T-helper 2 cell (primary cell): ENCODE measurements at regions not wholly inside any gene's neighbourhood (a gene's known extent, or its start where the extent isn't known, plus 50 kb on each side); places are given as distances from the start of the nearest gene placed in this dataset.

Source experiments
- DNase-seq, 5 experiments: peaks; one replicate each; pipeline versions ENCODE4 v3.0.0 to v3.0.0-alpha.2; 2012 to 2022

- peak in 1 of 5 experiments; percentile 87 for DNase-seq
Measured at GRCh38 chr6:165744555-165745228, 81.7 kb upstream of the PDE10A start.

DNA sequence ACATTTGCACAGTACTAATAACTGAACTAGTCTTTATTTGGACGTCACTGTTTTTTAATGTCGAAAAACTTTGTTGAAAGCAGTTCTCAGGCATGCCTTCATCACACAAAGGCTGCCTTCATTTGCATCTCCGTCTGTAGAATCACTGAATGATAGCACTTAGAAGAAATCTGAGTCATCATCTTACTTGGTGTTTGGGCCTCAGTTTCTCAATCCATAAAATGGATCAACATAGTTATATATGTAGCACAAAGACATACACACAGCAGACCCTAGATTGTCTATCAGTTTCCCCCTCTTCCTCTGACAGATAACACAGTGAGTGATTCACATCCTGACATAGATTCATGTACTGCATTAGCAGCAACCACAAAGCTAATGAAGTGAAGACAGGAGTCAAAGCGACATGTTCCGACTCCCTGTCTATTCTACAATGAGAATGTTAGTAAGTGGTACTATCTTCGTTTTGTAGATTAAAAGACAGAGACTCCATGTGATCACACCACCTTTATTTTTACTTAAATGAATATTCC lies 80.4 kb upstream of the PDE10A start:
- DNase-seq: peak in 1 of 5 experiments; percentile 8

DNA sequence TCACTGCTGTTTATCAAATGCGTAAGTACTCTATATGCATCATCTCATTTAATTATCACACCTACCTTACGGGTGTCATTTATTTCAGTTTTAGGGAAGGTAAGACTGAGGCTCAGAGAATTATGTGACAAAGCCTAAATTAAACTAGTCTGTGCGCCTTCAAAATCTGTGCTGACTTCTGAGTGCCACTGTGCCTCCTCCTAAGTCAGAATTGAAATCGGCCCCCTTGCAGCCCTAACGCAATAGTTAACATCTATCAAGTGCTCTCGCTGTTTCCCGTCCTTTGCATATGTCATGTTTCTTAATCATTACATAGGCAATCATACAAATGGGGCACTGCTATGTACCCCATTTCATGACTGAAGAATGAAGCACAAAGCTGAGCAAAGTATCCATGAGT lies 79.0 kb upstream of the PDE10A start:
- DNase-seq: no peak

DNA sequence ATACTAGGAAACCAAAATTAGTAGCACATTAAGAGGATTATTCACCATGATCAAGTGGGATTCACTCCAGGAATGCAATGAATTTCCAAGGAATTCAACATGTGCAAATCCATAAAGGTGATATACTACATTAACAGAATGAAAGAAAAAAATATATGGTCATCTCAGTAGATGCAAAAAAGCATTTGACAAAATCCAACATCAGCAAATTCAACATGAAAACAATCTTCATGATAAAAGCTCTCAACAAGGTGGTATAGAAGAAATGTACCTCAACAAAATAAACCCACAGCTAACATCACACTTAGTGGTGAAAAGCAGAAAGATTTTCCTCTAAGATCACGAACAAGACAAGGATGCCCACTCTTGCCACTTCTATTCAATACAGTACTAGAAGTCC lies 74.4 kb upstream of the PDE10A start:
- DNase-seq: no peak

- no peak for DNase-seq
Measured at GRCh38 chr6:165735065-165735464, 72.0 kb upstream of the PDE10A start.

DNA sequence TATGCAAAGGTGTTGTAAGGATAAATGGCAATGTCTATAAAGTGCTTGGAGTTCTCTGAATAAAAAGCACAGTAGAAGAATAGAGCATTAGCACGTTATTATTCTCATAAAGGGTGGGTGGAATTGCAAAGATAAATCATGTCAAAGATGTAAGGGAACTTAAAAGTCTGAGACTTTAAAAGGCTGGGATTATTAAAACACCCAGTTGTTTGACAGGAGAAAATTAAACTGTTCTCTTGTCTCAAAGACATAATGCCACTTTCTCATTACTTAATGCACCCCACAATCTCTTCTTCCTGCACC lies 70.4 kb upstream of the PDE10A start:
- DNase-seq: no peak

- peak in 1 of 5 experiments; percentile 33 for DNase-seq
Measured at GRCh38 chr6:165732696-165733488, 69.9 kb upstream of the PDE10A start.

- DNase-seq: peak in 1 of 5 experiments; percentile 21
Measured at GRCh38 chr6:165729307-165729936, 66.4 kb upstream of the PDE10A start.

- DNase-seq: no peak
Measured at GRCh38 chr6:165728216-165728615, 65.2 kb upstream of the PDE10A start.

- no peak for DNase-seq
Measured at GRCh38 chr6:165726965-165727381, 63.9 kb upstream of the PDE10A start.

- no peak for DNase-seq
Measured at GRCh38 chr6:165726290-165726875, 63.3 kb upstream of the PDE10A start.

GRCh38 chr6:165725201-165725600 lies 62.2 kb upstream of the PDE10A start:
- no peak for DNase-seq

DNA sequence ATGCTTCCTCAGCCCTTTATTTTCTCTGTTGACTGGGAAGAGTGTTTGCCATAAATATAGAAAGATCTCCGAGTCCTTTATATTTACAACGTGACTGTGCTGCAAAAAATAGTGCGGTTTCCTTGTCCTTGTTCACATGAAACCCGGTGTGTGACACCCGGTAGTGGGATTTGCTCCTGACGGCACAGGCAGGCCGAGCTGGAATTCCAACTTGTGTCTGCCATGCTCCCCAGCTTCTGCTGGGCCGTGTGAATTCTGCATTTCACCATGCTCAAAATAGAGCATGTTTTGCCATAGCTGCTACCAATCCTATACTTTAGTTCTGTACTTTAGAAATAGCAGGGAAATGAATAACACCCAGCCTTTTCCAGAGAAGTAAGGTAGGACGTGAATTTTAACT lies 60.3 kb upstream of the PDE10A start:
- DNase-seq: no peak

- no peak for DNase-seq
Measured at GRCh38 chr6:165722022-165722421, 59.0 kb upstream of the PDE10A start.

DNA sequence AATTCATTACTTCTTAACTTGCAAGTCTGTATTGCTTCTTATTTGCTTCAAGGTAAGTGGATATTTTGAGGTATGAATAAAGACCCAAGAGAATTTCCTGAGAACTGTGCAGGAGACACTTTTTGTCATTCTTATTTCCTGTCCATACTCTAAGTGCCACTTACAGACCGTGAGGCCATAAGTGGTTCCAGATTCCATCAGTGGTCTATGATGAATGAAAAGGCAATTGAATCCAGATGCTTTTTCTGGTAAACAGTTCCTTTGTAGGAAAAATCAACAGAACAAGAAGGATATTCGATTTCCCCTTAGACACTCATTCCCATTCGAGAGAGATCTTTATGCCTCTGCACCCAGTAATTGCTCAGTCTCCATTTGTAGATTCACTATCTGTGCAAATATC lies 58.3 kb upstream of the PDE10A start:
- DNase-seq: no peak

DNA sequence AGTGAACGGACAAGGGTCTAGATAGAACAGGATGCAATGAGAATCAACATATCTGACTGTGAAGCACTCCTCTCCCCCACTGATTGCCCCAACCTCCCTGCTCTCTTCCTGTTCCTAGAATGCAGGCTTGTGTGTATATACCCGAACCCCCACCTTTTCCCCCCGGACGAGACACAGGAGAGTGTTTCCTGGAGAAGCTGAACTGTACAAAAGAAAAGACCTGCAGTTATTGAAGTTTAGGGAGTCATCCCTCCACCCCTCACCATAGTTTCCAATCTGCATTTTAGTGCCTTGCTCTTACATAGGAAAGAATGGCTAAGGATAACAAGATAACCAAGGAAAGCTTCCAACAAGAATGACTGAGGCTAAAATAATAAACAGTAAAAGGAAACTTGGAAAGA lies 55.5 kb upstream of the PDE10A start:
- DNase-seq: no peak

DNA sequence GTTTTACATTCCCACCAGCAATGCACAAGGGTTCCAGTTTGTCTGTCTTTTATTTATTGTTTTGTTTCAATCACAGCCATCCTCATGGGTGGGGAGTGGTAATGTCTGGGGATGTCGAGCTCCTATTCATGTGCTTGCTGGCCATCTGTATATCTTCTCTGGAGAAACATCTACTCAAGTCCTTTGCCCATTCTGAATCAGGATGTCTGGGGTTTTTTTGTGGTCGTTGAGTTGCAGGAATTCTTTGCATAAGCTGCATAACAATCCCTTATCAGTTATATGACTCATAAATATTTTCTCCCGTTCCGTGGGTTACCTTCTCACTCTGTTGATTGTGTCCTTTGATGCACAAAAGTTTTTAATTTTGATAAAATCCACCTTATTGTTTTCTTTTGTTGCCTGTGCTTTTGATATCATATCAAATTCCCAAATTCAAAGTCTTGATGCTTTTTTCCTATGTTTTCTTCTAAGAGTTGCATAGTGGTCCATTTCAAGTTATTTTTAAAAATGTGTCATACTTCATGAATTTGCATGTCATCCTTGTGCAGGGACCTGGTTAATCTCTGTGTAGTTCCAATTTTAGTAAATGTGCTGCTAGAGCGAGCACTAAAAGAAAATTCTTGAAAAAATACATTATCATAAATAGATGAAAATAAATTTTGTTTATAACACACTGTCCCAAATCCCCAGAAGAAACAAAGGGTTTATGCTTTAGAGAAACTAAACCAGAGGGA lies 54.9 kb upstream of the PDE10A start:
- DNase-seq: no peak

DNA sequence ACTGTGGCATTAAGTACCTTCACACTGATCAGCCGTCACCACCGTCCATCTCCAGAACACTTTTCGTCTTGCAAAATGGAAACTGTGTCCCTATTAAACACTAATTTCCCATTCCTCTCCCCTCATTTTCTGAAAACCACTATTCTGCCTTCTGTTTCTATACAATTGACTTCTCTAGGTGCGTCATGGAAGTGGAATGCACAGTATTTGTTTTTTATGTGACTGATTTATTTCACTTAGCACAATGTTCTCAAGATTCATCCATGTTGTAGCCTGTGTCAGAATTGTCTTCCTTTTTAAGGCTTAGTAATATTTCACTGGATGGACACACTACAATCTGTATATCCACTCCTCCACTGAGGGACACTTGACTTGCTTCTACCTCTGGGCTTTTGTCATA lies 53.8 kb upstream of the PDE10A start:
- DNase-seq: no peak

DNA sequence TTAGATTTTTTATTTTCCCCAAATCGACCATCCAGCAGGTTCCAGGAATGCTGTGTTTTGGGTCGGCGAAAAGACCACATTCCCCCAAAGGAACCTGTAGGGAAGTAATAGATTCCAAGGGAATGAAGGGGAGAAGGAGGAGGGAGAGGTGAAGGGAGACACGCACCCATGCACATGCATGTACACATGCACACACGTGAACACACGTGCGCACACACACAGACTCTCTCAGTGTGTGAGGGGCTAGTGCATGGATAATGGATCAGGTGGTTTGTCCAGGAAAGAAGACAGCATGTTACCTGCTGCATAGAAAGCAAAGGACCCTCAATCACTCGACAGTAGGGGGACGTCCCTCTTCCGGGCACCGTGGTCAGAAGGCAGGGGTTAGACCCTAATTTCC lies 52.4 kb upstream of the PDE10A start:
- no peak for DNase-seq

GRCh38 chr6:165714907-165715306 lies 51.9 kb upstream of the PDE10A start:
- DNase-seq: no peak

GRCh38 chr6:165713845-165714466 lies 50.9 kb upstream of the PDE10A start:
- no peak for DNase-seq
